Testis (tissue), 2 donors: ENCODE measurements at regions not wholly inside any gene's neighbourhood (a gene's known extent, or its start where the extent isn't known, plus 50 kb on each side); places are given as distances from the start of the nearest gene placed in this dataset.
"Not testable (repeated sequence)": the region's sequence is repeated elsewhere in the genome, so short reads cannot be mapped to it uniquely, and the experiment has no call there.

ENCODE experiments used
- DNase-seq: peaks from one replicate; pipeline ENCODE4 v3.0.0-alpha.2; 2019
- H3K27ac ChIP-seq, 2 donors: fragments of 200-600 bp; sonication (generic); one replicate each; pipeline ENCODE4 v1.5.1; 2019
- H3K27me3 ChIP-seq: fragments of 200-600 bp; sonication (generic); one replicate; pipeline ENCODE4 v1.5.1; 2019
- H3K36me3 ChIP-seq: fragments of 200-600 bp; sonication (generic); one replicate; pipeline ENCODE4 v1.5.1; 2017; ENCODE audit warnings: low read depth; ENCODE audit errors: missing control alignments
- H3K4me1 ChIP-seq: fragments of 200-600 bp; sonication (generic); one replicate; pipeline ENCODE4 v1.5.1; 2019
- H3K4me3 ChIP-seq, 2 donors: fragments of 200-600 bp; sonication (generic); one replicate each; pipeline ENCODE4 v1.5.1; 2017 to 2019
- H3K9me3 ChIP-seq: fragments of 200-600 bp; sonication (generic); one replicate; pipeline ENCODE4 v1.5.1; 2017
- CTCF ChIP-seq, 3 experiments: fragments of 450-650 bp in 2 of 3; fragments of 200-600 bp in 1 of 3; sonication (generic) in 1 of 3; IDR thresholded peaks; one replicate each; pipeline ENCODE4 v1.5.1; 2016 to 2019; ENCODE audit warnings: antibody characterized with exemption in 3 of 3, mild to moderate bottlenecking in 2 of 3, moderate library complexity in 1 of 3
- POLR2A ChIP-seq: fragments of 450-650 bp; IDR thresholded peaks from one replicate; pipeline ENCODE4 v1.6.1; 2017; ENCODE audit warnings: antibody characterized with exemption, mild to moderate bottlenecking, moderate library complexity
- WGBS, 2 donors: methylation state at CpG; one replicate each; pipeline ENCODE4 v1.1.5; 2018; 5-methylcytosine and 5-hydroxymethylcytosine counted together
- intact Hi-C: fragments of 100-400 bp; cut with DNase I; formaldehyde crosslinking; loops from one replicate; pipeline ENCODE4 v1.15.1; 2023; ENCODE audit warnings: low total_unique reads

GRCh38 chr7:69105981-69106380, 492.3 kb upstream of the AUTS2 start:
- Histone ChIP-seq H3K27ac (no peak overlapping the region), H3K4me3 (no peak overlapping the region), H3K27me3 (no peaks in the 10 kb centered on the region), H3K36me3 (no peaks in the 10 kb centered on the region), H3K9me3 (no peaks in the 10 kb centered on the region), H3K4me1 (no peaks in the 10 kb centered on the region)
- intact Hi-C loops, result no loop called here
- 93 to 97% methylated on average over 3 of the region's 3 CpGs for WGBS, 2 donors
- TF ChIP-seq POLR2A (no peak), CTCF (IDR thresholded peaks at IDR 0.05) (no peak)
- no peak for DNase-seq

- intact Hi-C loops, H3K4me1 ChIP-seq, DNase-seq, H3K4me3 ChIP-seq, H3K9me3 ChIP-seq, H3K27ac ChIP-seq, H3K27me3 ChIP-seq, H3K36me3 ChIP-seq: not testable (repeated sequence)
- 91 to 99% methylated on average over 7 of the region's 7 CpGs for WGBS, 2 donors
These were observed 491.8 kb upstream of the AUTS2 start for GRCh38 chr7:69106449-69106848.

GRCh38 chr7:69106946-69107345, 491.3 kb upstream of the AUTS2 start:
- H3K36me3 ChIP-seq, DNase-seq, H3K4me1 ChIP-seq, H3K27me3 ChIP-seq, intact Hi-C loops, H3K9me3 ChIP-seq, H3K27ac ChIP-seq, H3K4me3 ChIP-seq: not testable (repeated sequence)
- WGBS, 2 donors, result 85 to 86% methylated on average over 7 of the region's 7 CpGs

GRCh38 chr7:69108097-69108496, 490.2 kb upstream of the AUTS2 start:
- no peak overlapping the region for H3K27ac ChIP-seq
- no peaks in the 10 kb centered on the region for H3K27me3 ChIP-seq
- DNase-seq, result no peak
- no peak overlapping the region for H3K4me3 ChIP-seq
- TF ChIP-seq CTCF (IDR thresholded peaks at IDR 0.05) (no peak), POLR2A (no peak)
- H3K4me1 ChIP-seq, result no peaks in the 10 kb centered on the region
- intact Hi-C loops, result no loop called here
- H3K9me3 ChIP-seq, result no peaks in the 10 kb centered on the region
- WGBS, 2 donors, result 92 to 93% methylated on average over 10 of the region's 10 CpGs
- no peaks in the 10 kb centered on the region for H3K36me3 ChIP-seq

- intact Hi-C loops, result no loop called here
- TF ChIP-seq CTCF (IDR thresholded peaks at IDR 0.05) (no peak), POLR2A (no peak)
- H3K4me1 ChIP-seq, result no peaks in the 10 kb centered on the region
- no peaks in the 10 kb centered on the region for H3K27me3 ChIP-seq
- no peak for DNase-seq
- H3K27ac ChIP-seq, result no peak overlapping the region
- H3K4me3 ChIP-seq, result no peak overlapping the region
- H3K36me3 ChIP-seq, result no peaks in the 10 kb centered on the region
- 64 to 76% methylated on average over 3 of the region's 3 CpGs for WGBS, 2 donors
- H3K9me3 ChIP-seq, result no peaks in the 10 kb centered on the region
These were observed 489.0 kb upstream of the AUTS2 start for GRCh38 chr7:69109246-69109645.

GRCh38 chr7:69109879-69110278, 488.4 kb upstream of the AUTS2 start:
- TF ChIP-seq POLR2A (no peak), CTCF (IDR thresholded peaks at IDR 0.05) (no peak)
- no peak overlapping the region for H3K27ac ChIP-seq
- no peaks in the 10 kb centered on the region for H3K9me3 ChIP-seq
- H3K4me1 ChIP-seq, result no peaks in the 10 kb centered on the region
- intact Hi-C loops, result no loop called here
- 90 to 92% methylated on average over 7 of the region's 7 CpGs for WGBS, 2 donors
- H3K27me3 ChIP-seq, result no peaks in the 10 kb centered on the region
- H3K36me3 ChIP-seq, result no peaks in the 10 kb centered on the region
- no peak for DNase-seq
- H3K4me3 ChIP-seq, result no peak overlapping the region
